ENCODE measurements at regions not wholly inside any gene's neighbourhood (a gene's known extent, or its start where the extent isn't known, plus 50 kb on each side); places are given as distances from the start of the nearest gene placed in this dataset.

GRCh38 chr7:24502135-24502488, 71.1 kb upstream of the PALS2 start:
- TF ChIP-seq CTCF (IDR thresholded peaks at IDR 0.05) (no peak), POLR2A (IDR thresholded peaks at IDR 0.05) (no peak)

All from esophagus squamous epithelium (tissue), 4 donors.